Astrocyte of the cerebellum (primary cell): ENCODE measurements at regions not wholly inside any gene's neighbourhood (a gene's known extent, or its start where the extent isn't known, plus 50 kb on each side); places are given as distances from the start of the nearest gene placed in this dataset.
"Not testable (repeated sequence)": the region's sequence is repeated elsewhere in the genome, so short reads cannot be mapped to it uniquely, and the experiment has no call there.

Experiments used
- DNase-seq: peaks from one replicate; pipeline ENCODE4 v3.0.0-alpha.2; 2011; ENCODE audit warnings: low read depth
- H3K4me3 ChIP-seq: 2 replicates; pipeline ENCODE4 v1.5.1; 2011; ENCODE audit warnings: mild to moderate bottlenecking, low read depth, low read length, moderate library complexity
- CTCF ChIP-seq: IDR thresholded peaks from 2 replicates; pipeline ENCODE4 v1.5.1; 2012; ENCODE audit warnings: low read length, low read depth, moderate library complexity, mild to moderate bottlenecking; ENCODE audit errors: missing control alignments
- in situ Hi-C: cut with HindIII; loops from 2 replicates; pipeline ENCODE4 v1.10.0; 2017; ENCODE audit warnings: low sequenced_read_pairs

GRCh38 chr4:15201782-15202181 is 199.5 kb downstream of the CPEB2 start:
- no peak for TF ChIP-seq CTCF
- no peak overlapping the region for H3K4me3 ChIP-seq
- in situ Hi-C loops = no loop called here
- no peak for DNase-seq

- no peak for TF ChIP-seq CTCF
- no peak for DNase-seq
- no peak overlapping the region for H3K4me3 ChIP-seq
- in situ Hi-C loops = no loop called here
Observed at GRCh38 chr4:15202481-15202880, 200.2 kb downstream of the CPEB2 start.

- DNase-seq, in situ Hi-C loops, H3K4me3 ChIP-seq: not testable (repeated sequence)
Observed at GRCh38 chr4:15206526-15206925, 204.2 kb downstream of the CPEB2 start.

GRCh38 chr4:15213302-15213970 is 211.2 kb downstream of the CPEB2 start:
- no peak for TF ChIP-seq CTCF
- DNase-seq = no peak
- H3K4me3 ChIP-seq = no peak overlapping the region
- in situ Hi-C loops = no loop called here

GRCh38 chr4:15215109-15215508 is 212.7 kb upstream of the C1QTNF7 start:
- in situ Hi-C loops = no loop called here
- no peak for DNase-seq
- no peak overlapping the region for H3K4me3 ChIP-seq
- TF ChIP-seq CTCF = no peak

GRCh38 chr4:15226203-15226602 is 201.6 kb upstream of the C1QTNF7 start:
- no peak overlapping the region for H3K4me3 ChIP-seq
- no peak for DNase-seq
- no peak for TF ChIP-seq CTCF
- in situ Hi-C loops = loop anchor here (25.0 kb wide), 1 partner anchor 236 kb away; the partner anchor contains the start of gene CC2D2A

GRCh38 chr4:15231265-15232091 is 196.4 kb upstream of the C1QTNF7 start:
- TF ChIP-seq CTCF = peak; percentile 77
- in situ Hi-C loops = loop anchor here (25.0 kb wide), 1 partner anchor 231 kb away; the partner anchor contains the start of gene CC2D2A
- DNase-seq = peak; percentile 85
- no peak overlapping the region for H3K4me3 ChIP-seq
